ENCODE measurements at regions not wholly inside any gene's neighbourhood (a gene's known extent, or its start where the extent isn't known, plus 50 kb on each side); places are given as distances from the start of the nearest gene placed in this dataset.
"Not testable (repeated sequence)": the region's sequence is repeated elsewhere in the genome, so short reads cannot be mapped to it uniquely, and the experiment has no call there.

DNA sequence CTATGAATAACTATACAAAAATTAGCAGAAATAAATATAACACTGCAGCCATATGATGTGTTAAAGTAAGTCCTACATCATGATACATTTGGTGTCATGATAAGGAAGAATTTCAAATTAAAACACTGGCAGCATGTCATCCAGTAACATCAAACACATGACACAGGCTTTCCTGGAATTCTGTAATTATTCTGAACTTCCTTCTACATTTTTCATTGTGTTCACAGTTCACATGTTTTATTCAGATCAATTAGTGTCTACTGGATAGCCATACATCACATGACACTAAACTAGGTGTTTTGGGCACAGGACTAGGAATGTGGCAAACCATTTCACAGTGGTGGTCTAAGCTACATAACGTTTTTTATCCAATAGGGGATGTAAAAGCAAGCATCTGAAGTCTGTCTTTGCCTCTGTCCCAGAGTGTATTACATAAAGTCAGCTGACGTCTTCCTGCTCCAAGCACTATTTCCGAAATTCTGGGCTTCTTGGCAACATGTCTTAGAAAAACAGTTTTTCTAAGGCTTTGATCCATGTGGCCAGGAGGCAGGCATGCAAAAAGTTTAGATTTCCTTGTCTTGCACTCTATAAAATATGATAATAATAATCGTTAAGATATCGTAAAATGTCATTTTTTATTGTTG, 707.9 kb downstream of the CENPC start:
- no peak for DNase-seq (ENCODE audit: low spot score)

DNA sequence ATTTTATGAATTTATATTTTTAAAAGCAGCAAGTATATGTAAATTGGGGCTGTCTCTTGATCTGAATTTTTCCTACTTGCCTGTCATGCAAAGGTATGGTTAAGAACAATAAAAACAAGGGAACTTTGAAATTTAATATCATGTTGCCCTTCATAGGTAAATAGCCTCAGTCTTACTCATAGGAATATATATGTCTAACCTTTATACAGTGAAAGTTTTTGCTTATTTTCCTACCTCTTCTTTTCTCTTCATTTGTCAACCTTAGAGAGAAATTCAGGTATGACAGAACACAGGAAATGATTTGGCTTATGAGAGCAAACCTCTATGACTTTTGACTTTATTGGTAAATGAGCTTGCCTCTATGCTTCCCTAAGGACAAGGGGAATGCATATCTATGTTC, 716.0 kb downstream of the CENPC start:
- no peak for DNase-seq (ENCODE audit: low spot score)

DNA sequence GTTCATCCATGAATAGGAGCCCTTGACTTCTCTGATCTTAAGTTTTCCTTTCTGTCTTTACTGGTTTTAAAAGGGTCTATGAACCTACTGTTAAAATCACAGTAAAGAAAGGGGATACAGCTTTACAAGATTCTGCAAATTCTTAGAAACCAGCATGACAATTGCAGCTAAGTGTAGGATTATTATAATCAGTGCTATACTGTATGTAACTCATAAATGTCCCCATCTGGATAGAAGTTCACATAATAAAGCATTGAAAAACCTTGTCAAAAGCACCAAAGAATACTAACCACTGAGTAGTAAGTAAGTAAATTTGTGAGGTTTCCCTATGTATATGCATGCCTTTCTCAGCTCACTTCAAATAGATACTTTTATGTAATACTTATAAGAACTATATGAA, 724.6 kb downstream of the CENPC start:
- DNase-seq (ENCODE audit: low spot score) = no peak

DNA sequence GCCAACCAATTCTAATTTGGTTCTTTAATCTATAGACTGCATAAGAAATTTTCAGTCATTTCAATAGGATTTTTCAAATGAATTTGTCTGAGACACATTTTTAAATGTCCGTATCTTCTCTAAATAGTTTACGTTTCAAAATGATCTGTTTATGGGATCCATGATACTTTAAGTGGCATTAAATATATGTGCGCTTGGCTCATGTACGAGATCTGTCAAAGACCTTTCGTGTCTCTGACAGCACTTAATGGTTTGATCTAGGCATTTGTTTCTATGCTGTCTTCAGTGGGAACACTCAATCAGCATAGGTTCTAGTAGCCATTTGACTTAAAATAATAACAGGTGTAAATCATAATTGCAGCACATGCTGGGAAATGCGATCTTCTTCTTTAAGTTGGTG, 731.0 kb downstream of the CENPC start:
- no peak for DNase-seq (ENCODE audit: low spot score)

DNA sequence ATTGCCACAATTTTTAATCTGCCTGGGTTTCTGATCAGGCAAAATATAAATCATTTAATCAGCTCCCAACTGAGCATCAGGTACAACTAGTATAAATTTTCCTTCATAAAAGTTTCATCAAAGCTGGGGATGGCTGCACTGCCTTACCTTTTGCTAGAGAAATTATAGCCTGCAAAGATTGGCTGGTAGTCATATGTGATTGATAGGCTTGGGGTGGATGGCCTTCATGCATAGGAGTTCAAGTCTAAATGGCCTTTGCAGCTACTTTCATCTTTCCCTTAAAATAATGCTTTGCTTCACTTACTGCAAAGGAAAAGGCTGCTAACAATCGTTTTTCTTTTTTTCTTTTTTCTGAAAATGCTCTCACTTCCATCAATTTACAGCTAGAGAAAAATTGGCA, 739.7 kb downstream of the CENPC start:
- DNase-seq (ENCODE audit: low spot score) = no peak

DNA sequence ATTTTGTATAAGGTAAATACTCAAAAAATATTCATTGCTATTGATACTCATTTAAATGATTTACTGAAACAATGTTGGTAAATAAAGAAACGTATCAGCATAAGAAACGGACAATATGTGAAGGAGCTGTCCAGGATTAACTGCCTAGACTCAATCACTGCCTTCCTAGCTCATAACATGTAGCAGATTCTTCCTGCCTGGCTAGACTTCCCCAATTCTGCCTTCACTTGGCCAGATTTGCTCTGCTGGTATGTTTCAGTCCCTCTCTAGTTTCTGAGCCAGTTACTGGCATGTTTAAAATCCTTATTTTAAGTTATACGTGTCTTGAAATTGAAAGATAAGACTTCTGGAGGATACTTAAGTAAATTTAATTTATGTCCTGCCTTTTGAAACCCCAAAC, 740.3 kb downstream of the CENPC start:
- DNase-seq (ENCODE audit: low spot score) = no peak

DNA sequence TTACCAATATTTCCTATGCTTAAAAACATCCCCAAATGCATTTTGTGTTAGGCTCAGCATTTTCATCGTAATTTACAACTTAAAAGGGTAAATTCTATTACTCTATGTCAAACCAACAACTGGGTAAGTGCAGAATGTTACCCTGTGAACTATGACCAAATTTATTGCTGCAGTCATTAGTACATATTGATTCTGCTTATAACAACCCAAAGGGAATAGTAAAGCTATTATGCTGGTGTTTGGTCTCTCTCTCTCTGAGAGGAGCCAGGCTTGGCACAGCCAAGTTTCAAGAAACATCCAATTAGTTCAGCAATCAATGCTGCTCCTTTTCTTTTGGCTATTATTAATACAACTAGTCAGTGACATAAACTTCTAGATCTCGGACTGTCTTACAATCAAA, 747.7 kb downstream of the CENPC start:
- no peak for DNase-seq (ENCODE audit: low spot score)

DNA sequence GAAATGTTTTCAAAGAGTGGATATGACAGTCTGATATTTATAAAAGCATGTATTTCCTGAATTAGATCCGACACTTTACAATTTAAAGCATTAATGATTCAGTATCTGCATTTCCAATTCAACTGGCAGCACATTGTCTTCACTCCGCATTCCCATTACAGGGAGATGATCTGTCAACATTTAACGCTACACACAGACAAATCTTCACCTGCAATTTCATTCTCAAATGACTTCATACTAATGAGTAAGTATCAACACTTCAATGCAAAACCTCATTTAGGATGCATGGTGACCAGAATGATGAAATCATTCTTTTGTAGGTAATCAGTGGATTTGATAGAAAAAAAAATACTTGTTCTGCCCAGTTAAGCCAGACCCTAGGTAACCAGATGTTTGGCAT, 749.6 kb downstream of the CENPC start:
- no peak for DNase-seq (ENCODE audit: low spot score)

DNA sequence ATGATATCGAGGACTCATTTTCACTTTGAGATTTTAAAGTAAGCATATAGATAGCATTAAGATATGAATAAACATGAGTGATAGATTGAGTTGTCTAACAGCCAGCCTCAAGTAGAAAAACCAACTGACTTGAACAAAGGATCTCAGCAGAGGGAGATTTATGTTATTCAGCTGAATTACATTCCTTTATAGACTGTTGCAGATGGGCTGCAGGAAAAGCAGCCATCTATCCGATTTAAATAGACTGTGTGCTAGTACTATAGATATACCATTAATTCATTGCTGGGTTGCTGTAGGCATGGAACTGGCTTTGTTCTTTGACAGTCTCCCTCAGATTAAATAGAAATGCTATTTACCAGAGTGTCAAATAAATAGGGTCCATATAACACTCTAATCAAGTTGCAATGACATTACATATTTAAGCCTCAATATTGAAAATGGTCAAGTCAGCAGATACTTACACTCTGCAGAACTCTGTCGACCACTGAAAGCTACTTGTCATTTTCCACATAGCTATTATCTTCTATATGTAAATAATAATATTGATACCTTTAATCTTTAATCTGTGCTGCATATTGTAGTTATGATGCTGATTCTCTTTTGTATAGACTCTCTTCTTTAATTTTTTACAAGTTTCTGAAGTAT, 750.8 kb downstream of the CENPC start:
- DNase-seq (ENCODE audit: low spot score) = no peak

DNA sequence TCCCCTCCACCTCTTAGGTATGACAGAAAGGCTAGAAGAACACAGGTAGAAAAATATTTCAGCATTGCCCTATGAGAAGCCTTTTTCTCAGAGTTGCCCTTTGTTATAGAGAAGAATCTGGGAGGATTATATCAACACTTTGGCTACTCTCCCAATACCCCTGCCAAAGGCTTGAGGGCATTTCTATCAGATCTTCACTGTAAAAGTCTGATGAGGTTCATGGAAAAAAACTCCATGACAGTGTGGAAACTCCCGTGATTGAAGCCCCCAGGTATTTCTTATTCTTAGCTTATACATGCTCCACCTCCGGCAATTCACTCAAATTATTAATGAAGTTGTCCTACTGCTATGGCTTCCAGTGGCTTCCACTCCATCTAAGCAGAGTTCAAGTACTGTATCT, 753.6 kb downstream of the CENPC start:
- DNase-seq (ENCODE audit: low spot score) = no peak

DNA sequence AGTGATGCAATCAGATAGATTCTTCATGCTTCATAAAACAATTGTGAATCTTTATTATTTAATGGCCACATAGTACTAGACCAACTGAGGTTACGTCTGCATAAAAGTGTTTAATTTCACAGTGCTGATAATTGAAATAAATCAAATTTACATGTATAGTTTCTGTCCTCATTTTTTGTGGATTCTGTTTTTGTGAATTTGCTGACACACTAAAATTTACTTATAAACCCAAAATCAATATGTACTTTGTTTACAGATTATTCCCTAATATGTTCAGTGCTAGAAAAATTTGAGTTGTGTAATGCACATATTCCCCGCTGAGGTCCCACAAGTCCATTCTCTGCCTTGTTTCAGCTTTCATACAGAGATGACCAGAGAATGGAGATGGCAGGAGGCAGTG, 759.8 kb downstream of the CENPC start:
- DNase-seq (ENCODE audit: low spot score) = no peak

DNA sequence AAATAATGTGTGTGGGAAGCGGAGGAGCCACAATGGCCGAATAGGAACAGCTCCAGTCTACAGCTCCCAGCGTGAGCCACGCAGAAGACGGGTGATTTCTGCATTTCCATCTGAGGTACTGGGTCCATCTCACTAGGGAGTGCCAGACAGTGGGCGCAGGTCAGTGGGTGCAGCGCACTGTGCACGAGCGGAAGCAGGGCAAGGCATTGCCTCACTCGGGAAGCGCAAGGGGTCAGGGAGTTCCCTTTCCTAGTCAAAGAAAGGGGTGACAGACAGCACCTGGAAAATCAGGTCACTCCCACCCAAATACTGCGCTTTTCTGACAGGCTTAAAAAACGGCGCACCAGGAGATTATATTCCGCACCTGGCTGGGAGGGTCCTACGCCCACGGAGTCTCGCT, 762.6 kb downstream of the CENPC start:
- not testable (repeated sequence) for DNase-seq (ENCODE audit: low spot score)

DNA sequence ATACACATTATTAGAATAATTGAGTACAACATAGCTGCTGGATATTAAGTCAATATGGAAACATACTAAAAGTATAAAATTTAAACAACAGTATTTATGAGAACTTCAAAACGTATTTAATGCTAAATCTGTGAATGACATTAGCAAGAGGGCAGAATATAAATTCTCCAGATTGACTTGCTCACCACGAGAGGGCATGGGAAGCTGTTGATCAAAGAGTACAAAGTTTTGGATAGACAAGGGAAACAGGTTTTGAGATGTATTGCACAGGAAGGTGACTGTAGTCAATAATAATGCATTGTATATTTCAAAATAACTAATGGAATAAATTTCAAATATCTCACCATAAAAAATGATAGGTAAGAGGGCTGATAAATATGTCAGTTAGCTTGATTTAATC, 768.2 kb downstream of the CENPC start:
- no peak for DNase-seq (ENCODE audit: low spot score)

DNA sequence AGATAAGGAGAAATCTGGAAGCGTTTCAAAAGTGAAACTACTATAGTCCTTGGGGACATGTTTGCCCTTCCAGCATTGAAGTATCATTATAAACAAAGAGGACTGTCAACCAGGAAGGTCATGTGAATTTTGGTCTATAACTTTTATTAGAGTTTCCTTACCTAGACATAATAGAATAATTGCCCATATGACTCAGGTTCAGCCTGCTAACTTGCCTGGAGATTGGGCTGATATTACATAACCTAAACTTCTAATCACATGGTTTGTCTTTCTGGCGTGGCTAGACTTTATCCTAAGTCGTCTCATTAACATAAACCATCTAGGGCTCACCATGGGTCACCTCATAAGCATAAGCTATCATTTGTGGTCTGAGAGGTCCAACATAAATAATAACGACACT, 775.9 kb downstream of the CENPC start:
- no peak for DNase-seq (ENCODE audit: low spot score)

DNA sequence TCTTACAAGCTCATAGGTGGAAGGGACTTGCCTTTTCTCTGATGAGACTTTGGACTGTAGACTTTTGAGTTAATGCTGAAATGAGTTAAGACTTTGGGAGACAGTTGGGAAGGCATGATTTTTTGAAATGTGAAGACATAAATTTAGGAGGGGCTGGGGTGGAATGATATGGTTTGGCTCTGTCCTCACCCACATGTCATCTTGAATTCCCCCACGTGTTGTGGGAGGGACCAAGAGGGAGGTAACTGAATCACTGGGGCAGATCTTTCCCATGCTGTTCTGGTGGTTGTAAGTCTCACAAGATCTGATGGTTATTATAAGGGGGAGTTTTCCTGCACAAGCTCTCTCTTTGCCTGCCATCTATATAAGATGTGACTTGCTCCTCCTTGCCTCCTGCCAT, 777.9 kb downstream of the CENPC start:
- DNase-seq (ENCODE audit: low spot score) = no peak

DNA sequence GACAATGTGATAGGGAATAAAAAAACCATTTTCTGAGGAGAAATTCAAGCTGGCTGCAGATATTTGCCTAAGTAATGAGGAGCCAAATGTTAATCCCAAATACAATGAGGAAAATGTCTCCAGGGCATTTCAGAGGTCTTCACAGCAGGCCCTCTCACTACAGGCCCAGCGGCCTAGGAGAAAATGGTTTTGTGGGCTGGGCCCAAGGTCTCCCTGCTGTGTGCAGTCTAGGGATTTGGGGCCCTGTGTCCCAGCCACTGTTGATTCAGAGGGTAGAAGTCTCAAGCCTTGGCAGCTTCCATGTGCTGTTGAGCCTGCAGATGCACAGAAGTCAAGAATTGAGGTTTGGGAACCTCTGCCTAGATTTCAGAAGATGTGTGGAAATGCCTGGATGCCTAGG, 778.7 kb downstream of the CENPC start:
- no peak for DNase-seq (ENCODE audit: low spot score)

DNA sequence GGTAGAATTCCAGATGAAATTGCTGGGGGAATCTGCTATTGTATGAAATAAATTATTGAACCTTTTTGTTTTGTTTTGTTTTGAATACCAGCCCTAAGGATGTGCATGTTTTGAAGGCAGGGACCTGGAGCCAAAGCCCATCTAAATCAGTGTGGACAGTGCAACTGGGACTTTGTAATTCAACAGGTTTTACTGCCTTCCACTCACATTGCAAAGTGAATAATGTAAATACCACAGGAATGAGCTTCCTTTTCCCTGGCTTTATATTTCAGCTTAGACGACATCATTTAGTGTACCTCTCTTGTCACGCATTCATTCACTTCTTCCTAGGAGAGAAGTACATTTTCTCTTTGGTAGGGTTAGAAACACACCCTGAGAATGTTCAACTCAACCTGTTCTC, 795.0 kb downstream of the CENPC start:
- DNase-seq (ENCODE audit: low spot score) = no peak

DNA sequence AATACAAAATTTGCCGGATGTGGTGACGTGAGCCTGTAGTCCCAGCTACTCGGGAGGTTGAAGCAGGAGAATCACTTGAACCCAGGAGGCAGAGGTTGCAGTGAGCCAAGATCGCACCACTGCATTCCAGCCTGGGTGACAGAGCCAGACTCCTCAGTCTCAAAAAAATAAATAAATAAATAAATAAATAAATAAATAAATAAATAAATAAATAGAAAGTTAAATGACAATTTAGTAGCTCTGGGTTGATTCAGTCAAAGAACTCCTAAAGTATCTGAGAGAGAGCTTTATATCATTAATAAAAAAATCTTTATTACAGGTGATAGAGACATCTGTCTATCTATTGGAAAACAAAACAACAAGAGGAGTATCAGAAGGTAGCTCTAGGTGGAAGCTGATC, 798.4 kb downstream of the CENPC start:
- DNase-seq (ENCODE audit: low spot score) = not testable (repeated sequence)

DNA sequence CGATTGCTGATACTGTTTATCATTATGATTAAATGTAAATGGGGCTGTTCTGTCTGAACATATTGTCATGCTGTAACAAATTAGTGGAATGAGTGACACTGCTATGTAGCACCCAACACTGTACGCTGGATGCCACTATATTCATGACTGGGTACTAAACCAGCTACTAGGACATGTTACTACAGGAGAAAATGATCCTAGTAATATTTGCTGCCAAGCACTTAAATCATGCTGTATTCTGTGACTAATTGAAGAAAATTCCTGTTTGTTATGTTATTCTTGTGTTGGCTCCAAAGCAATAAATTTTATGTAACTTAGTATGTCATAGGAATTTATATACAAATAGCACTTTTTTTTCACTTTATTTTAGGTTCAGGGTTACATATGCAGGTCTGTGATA, 804.2 kb downstream of the CENPC start:
- no peak for DNase-seq (ENCODE audit: low spot score)

DNA sequence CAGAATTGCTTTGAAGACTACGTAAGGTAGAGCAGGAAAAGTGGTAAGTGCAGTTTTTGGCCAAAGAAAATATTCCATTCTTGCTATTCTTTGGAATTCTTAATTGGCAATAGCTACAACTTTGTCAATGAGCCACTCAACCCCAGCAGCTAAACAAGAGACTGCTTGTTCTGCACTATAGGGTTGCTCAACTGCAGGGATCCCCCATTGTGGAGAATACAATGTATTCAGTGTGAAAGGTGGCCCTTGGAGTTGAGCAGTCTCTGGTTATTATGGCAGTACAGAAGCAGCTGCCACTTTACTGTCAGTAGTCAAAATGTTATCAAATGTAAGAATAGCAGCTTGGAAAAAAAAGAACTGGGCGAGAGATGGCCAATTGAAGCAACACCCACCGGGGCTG, 808.7 kb downstream of the CENPC start:
- no peak for DNase-seq (ENCODE audit: low spot score)

DNA sequence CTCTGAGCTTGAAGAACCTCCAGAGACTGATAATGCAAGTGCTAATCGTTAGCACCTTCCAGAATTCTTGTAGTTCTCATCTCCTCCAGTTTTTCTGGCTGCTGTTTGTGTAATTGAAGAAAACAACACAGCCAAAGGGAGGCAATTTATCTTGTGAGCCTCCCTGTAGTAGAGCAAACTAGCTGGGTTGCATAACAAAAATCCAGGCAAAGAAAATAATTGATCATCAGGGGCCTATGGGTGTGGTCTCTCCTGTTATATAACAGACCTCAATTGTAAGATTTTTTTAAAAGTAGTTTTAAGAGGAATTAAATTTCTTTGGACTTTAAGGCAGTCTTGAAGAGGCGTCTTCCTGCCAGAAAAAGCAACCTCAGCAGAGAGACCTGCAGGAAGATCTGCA, 817.0 kb downstream of the CENPC start:
- DNase-seq (ENCODE audit: low spot score) = no peak

DNA sequence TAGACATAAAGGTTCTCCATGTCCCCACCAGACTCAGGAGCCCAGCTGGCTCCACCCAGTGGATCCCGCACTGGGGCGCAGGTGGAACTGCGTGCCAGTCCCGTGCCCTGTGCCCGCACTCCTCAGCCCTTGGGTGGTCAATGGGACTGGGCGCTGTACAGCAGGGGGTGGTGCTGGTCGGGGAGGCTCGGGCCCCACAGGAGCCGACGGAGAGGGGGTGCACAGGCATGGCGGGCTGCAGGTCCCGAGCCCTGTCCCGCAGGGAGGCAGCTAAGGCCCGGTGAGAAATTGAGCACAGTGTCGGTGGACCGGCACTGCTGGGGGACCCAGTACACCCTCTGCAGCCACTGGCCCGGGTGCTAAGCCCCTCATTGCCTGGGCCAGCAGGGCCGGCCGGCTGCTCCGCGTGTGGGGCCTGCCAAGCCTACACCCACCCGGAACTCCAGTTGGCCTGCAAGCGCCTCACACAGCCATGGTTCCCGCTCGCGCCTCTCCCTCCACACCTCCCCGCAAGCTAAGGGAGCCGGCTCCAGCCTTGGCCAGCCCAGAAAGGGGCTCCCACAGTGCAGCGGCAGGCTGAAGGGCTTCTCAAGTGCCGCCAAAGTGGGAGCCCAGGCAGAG, 832.9 kb downstream of the CENPC start:
- not testable (repeated sequence) for DNase-seq (ENCODE audit: low spot score)

DNA sequence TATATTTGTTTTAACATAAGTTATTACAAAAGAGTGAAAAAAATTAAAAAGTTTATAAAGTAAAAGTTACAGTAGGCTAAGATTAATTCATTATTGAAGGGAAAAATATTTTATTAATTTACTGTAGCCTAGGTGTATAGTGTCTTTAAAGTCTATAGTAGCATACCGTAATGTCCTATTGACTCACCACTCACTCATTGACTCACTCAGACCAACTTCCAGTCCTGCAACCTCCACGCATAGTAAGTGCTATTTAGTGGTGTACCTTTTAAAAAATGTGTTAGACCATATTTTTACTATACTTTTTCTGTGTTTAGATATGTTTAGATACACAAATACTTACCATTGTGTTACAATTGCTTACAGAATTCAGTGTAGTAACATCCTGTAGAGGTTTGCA, 841.1 kb downstream of the CENPC start:
- no peak for DNase-seq (ENCODE audit: low spot score)

DNA sequence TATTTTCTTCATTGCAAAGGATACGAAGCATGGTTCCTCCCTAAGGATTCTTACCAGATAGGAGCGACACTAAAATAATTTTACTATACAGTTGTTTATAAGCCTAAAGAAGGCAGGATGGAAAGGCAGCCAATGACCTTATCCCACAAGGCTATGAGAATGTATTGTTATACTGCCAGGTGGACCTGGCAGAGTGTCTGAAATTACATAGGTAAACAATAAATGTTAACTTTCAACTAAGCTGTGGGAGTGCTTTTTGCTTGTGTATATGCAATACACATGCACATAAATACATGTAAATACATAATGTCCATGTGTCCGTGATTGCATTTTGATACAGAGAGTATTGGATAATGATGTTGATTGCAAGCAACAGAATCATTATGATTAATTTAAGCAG, 850.6 kb downstream of the CENPC start:
- no peak for DNase-seq (ENCODE audit: low spot score)

All from AG20443 (cell line).